ENCODE measurements at regions not wholly inside any gene's neighbourhood (a gene's known extent, or its start where the extent isn't known, plus 50 kb on each side); places are given as distances from the start of the nearest gene placed in this dataset.
"Not testable (repeated sequence)": the region's sequence is repeated elsewhere in the genome, so short reads cannot be mapped to it uniquely, and the experiment has no call there.

GRCh38 chr4:184335520-184335919, 117.8 kb upstream of the ENPP6 start:
- no peak for DNase-seq (ENCODE audit: low spot score)

DNA sequence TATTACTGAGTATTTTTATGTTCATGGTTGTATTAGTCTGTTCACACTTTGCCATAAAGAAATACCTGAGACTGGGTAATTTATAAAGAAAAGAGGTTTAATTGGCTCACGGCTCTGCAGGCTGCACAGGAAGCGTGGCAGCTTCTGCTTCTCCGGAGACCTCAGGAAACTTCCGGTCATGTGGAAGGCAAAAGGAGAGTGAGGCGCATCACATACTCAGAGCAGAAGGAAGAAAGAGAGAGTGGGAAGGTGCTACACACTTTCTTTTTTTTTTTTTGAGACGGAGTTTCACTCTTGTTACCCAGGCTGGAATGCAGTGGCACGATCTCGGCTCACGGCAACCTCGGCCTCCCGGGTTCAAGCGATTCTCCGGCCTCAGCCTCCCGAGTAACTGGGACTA, 115.8 kb upstream of the ENPP6 start:
- not testable (repeated sequence) for DNase-seq (ENCODE audit: low spot score)

DNA sequence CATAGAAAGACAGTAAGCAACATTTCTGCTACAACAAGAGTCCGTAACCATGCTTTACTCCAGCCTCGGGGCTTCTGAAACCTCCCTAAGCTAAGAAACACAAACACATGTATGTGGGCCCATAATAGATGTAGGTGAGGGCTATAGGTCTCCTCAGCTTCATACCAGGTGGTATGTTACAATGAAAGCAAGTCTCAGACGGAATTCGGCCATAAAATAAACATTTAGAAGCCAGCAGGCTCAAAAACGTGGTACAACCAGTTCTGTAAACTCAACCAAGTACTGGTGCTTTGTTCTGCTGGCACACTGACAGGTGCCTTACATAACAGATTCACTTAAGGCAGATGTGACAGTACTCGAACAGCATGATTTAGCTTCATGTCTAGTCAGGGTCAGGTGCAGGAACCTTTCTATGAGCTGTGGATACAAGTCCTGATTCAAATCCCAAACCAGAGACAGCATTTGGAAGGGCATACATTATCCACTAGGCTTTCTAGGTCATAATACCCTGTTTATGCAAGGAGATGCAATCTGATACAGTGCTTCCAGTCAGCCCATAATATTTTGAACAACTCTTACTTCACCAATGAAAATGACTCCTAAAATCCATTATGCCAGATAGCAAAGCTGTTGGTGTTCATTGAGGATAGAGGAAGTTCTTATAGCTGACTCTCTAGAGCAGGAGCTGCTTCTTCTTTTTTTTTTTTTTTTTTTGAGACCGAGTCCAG, 113.8 kb upstream of the ENPP6 start:
- DNase-seq (ENCODE audit: low spot score) = peak; percentile 58

- DNase-seq (ENCODE audit: low spot score) = not testable (repeated sequence)
These were observed 112.9 kb upstream of the ENPP6 start for GRCh38 chr4:184330517-184331094.

- peak; percentile 84 for DNase-seq (ENCODE audit: low spot score)
These were observed 112.2 kb upstream of the ENPP6 start for GRCh38 chr4:184329659-184330400.

DNA sequence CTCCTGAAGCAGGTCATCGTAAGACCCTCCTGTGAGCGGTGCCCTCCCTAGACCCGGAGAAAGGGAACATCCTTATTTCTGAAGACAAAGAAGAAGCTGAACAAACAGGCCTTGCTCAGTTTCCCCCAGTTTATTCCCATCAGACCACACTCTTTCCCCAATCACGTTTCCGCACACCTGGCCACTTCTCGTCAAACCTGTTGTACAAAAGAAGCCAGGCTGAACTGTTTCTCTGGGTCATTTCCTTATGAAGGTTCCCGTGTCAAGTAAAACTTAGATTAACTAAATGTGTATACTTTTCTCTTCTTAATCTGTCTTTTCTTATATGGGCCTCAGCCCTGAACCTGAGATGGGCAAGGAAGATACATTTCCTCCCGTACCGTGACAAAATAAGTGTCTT, 111.6 kb upstream of the ENPP6 start:
- no peak for DNase-seq (ENCODE audit: low spot score)

DNA sequence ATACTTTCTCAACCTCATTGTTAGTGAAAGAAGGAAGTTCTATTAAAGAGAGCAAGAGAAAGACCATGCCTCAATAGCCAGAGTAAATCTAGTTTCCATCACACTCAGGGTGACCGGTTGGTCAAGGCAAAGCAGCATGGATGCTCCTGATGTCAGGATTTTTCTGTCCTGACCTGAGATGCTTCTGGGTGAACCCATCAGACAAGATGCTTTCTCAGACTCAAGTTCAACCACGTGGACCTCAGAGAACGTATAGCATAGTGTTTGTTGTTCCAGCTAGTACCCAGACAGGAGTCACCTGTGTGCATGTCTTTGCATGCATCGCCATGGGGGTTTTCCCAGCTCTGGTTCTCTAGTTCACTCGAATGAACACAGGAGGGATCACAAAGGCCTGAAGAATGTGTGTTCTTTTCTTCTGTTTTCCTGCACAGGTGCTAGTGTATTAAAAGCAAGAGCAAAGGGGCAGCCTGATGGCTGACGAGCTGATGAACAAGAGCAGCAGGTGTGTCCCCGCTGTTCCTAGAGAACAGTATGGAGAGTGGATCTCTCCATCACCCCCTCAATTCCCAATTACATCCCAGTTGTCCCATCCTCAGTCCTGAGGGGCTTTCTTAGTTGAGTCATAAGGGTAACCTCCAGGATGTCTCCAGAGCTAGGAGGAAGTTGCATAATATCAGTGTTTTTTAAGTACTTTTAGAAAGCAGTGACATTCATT, 110.5 kb upstream of the ENPP6 start:
- no peak for DNase-seq (ENCODE audit: low spot score)

- DNase-seq (ENCODE audit: low spot score) = no peak
These were observed 107.3 kb upstream of the ENPP6 start for GRCh38 chr4:184324939-184325477.

DNA sequence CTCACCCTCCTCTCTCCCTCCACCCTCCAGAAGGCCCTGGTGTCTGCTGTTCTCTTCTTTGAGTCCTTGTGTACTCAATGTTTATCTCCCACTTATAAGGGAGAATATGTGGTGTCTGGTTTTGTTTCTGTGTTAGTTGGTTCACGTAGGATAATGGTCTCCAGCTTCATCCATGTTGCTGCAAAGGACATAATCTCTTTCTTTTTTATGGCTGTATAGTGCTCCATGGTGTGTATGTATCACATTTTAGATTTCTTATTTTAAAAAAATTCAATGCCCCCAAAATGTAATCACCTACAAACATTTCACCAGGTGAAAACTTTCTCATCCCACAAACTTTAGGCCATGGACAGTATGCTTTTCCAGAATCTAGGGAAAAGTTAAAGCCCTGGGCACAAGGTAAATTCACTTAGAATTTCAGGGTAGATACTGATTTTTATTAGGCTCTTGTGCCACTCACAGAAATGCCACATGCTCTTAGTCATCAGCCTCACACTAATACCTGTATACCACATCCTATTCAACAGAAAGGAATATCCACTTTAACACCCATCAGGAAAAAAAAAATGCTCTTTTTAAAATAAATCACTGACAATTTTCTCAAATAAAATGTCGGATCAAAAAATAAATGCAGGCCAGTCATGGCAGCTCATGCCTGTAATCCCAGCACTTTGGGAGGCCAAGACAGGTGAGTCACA, 104.8 kb upstream of the ENPP6 start:
- DNase-seq (ENCODE audit: low spot score) = no peak

GRCh38 chr4:184320631-184321030, 103.0 kb upstream of the ENPP6 start:
- no peak for DNase-seq (ENCODE audit: low spot score)

GRCh38 chr4:184318852-184319251, 101.2 kb upstream of the ENPP6 start:
- no peak for DNase-seq (ENCODE audit: low spot score)

DNA sequence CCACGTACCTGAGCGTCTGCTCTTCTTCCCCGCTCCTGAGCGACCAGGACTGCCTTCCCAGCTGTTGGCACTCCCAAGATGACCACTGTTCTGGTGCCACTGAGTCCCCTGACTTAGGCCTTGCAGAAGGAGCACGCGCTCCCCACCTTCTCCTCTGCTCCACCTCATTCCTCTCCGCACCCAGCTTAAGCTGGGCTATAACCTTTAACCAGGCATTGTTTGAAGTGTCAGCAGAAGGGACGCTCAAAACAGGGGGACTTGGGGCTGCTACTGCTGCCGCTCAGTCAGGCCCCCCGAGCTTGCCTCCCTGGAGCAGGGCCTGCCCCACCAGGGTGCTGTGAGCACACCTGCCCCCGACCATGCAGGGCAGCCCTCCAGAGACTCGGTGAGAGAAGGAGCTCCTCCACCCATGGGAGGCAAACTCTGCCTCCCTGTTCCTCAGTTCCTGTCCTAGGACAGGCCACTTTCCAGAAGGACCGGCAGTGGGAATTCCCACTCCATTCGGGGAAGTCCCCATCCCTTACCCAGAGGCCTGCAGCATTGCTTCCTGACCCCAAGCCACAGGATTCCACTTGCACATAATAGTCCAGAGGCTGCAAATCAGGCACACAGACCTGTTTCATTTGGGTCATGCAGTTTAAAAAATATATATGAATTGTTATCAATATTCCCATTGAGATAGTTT, 99.7 kb upstream of the ENPP6 start:
- DNase-seq (ENCODE audit: low spot score) = no peak

GRCh38 chr4:184316821-184317220, 99.1 kb upstream of the ENPP6 start:
- DNase-seq (ENCODE audit: low spot score) = no peak

GRCh38 chr4:184315675-184316359, 98.1 kb upstream of the ENPP6 start:
- no peak for DNase-seq (ENCODE audit: low spot score)

- peak; percentile 45 for DNase-seq (ENCODE audit: low spot score)
These were observed 96.3 kb upstream of the ENPP6 start for GRCh38 chr4:184313702-184314659.

- no peak for DNase-seq (ENCODE audit: low spot score)
These were observed 95.4 kb upstream of the ENPP6 start for GRCh38 chr4:184313058-184313581.

DNA sequence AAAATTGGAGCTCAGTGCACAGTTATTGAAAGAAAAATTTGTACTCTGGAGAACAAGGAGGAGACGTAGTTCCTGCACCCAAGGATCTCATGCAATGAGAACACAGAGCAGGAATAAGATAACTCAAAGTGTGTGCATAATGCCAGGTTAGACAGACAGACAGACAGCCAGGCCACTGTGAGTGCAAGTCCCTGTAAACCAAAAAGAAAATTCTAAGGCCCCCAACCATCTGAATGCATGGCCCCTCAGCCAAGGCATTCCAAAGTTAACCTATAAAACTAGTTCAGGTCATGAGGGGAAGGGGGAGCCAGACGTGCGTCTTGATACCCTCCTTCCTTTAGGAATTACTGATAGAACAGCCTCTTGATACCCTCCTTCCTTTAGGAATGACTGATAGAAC, 94.5 kb upstream of the ENPP6 start:
- no peak for DNase-seq (ENCODE audit: low spot score)

GRCh38 chr4:184310881-184311709, 93.4 kb upstream of the ENPP6 start:
- no peak for DNase-seq (ENCODE audit: low spot score)

Measured in pons (tissue), 1 donor.